Cerebellar cortex (tissue), 1 donor: ENCODE measurements at regions not wholly inside any gene's neighbourhood (a gene's known extent, or its start where the extent isn't known, plus 50 kb on each side); places are given as distances from the start of the nearest gene placed in this dataset.
"Not testable (repeated sequence)": the region's sequence is repeated elsewhere in the genome, so short reads cannot be mapped to it uniquely, and the experiment has no call there.

Source experiments
- DNase-seq: peaks from one replicate; pipeline ENCODE4 v3.0.0-alpha.2; 2015; ENCODE audit warnings: low spot score

DNA sequence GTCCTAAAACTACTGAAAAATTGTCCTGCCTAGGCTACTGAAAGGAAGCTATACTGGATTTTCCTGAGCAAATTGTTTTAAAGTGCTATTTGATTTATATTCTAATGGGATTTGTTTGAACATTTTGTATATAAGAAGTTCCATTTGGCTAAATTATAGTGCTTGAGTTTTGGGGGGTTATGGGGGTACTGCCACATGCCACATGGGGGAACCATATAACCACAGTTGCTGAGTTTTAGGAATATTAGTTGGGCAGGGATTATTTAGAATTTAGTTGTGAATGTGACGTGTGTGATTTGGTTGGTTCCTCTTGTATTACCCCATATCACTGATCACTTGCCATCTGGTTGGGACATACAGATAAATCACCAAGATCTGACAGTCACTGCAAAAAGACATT lies 224.5 kb upstream of the TAPT1 start:
- no peak for DNase-seq

DNA sequence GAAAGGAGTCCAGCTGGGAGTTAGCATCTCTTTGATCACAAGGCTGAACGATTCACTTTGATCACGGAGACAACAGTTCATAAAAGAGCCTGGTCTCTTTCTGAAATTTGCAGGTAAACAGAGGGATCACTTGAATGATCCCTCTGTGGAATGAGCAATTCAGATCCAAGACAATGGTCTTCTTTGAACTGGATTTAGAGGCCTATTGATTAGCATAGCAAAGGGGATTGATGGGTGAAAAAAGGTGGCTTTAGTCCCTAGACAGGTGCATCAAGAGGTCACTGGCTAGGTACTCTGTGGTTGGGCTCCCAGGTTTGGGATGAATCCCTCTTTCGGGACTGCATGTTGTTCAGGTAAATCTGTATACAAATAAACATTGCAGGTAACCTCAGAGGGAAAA lies 223.8 kb upstream of the TAPT1 start:
- no peak for DNase-seq

DNA sequence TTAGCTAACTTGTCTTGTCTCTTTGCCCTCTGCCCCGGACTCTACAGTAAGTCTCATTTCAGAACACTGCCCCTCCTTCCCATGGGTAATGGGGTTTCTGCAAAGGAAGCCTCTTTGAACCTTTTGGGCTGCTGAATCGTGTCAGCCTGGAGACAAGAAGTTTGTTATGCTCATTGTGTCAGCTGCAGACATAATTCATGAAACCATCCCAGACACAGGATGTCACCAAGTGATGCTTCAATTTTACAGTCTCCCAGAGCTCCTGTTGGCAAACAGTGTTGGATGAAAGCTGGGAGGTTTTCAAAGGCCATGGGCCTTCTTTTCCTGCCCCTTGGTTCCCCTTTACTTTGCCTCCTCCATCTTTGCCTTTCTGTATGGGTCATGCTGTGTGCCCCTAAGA lies 223.1 kb upstream of the TAPT1 start:
- no peak for DNase-seq

DNA sequence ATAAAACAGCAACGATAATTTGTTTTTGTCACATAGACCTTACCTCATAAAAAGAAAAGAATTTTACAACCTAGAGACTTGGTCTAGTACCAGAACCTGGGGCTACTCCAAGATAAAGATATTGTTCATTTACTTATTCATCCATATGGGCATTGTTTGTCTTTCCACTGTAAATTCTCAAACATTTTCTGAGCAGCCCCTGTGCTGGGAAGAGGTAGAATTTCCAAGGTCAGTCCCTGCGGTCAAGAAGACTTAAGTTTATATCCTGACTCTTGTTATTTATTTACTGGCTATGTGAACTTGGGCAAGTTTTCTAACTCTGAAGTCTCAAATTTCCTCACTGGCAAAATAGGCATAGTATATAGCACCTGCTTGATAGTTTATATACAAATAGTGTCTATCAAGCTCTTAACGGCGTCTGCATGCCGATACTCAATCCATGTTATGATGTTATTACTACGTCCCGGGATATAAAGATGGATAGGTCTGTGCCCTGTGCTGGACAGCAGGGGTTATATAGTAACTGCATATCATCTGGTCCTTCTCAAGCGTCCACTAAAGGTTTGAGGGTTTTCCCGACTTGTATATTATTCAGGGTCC lies 222.1 kb upstream of the TAPT1 start:
- no peak for DNase-seq

DNA sequence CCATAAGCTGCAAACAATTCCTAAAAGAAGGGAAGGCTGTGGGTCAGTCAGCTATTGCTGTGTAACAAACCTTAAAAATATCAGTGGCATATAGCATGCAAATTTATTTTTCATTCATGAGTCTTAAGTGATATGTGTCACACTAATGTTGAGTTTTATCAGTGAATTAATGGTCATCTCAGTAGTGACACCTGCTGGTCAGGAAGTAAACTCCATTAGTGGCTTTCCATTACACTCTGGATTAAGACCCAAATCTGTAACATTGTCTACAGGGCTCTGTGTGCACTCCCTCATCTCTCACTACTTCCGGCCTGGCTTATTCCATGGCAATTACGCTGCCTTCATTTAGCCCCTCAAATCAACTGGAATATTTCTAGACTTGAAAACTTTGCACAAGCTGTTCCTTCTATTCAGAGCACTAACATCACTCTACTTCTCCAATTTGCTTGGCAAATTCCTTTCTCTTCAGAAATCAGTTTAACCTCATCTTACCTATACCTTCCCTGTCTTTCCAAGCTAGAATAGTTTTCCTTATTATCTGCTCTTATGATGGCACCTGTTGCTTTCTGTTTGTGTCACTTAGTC lies 217.3 kb upstream of the TAPT1 start:
- peak; percentile 15 for DNase-seq

DNA sequence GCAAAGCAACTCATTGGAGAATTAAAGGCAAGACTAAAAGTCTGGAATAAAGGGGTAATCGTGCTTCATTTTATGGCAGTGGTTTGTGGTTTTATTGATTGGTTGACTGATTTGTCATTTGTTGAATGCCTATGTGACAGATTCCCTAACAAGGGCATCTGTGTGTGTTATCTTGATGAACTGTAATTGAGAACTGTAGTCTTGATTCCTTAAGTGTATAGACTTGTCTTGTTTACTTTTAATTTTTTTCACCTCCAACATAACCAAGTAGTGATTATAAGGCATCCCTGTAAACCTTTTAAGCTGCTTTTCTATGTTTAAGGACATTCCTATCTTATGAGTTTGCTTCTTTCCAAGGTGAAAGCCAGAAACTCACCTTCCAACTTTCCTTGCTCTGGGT lies 216.0 kb upstream of the TAPT1 start:
- no peak for DNase-seq

DNA sequence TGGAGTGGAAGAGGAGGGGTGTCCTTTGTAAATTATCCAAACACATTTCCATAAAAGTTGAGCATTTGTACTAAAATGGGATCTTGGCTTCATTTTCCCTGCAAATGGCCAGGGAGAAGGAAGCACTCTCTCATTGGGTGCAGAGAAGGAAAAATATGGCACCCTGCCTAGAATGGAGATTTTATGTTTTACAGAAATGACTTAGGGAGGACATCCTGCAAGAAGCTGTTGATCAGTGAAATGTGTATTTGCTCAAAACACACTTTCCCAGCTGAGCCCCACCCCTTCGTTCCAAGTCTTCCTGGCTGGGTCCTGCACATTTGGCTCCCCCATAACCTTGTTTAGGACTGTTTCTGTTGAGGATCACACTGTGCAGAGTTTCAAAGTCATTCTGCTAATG lies 213.5 kb upstream of the TAPT1 start:
- no peak for DNase-seq

DNA sequence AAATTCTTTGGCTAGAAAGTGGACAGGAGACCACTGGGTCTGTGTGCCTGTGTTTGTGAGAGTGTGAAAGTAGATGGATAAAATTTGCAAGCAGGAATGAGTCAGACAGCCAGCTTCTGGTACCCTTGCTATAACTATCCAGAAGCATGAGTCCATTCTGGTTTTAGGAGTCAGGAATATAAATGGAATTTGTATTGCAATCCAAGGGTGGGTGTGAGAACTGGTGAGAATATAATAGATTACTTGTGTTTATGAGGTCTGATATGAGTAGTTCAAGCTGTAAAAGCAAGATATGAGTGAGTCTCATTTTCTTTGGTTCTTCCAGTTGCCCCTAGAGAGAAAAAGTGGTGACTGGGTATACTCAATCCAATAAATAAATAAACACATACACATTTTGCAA lies 212.7 kb upstream of the TAPT1 start:
- DNase-seq, result no peak

DNA sequence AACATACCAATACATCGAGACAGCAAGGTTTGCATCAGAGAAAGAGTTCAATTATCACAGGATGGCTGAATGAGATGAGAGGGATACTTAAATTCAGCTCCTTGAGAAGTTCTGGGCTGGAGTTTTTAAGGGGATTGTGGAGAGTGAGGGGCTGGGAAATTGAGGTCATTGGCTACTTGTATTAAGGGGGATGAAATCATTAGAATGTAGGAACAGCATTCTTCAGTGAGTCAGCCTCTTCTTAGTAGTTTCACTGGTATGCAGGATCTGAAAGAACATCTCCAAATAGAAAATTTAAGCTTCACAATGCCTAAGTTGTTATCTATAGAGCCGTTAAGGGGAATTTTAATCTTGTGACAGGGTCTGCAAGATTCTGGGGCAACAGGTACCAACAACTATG lies 211.6 kb upstream of the TAPT1 start:
- DNase-seq, result no peak

DNA sequence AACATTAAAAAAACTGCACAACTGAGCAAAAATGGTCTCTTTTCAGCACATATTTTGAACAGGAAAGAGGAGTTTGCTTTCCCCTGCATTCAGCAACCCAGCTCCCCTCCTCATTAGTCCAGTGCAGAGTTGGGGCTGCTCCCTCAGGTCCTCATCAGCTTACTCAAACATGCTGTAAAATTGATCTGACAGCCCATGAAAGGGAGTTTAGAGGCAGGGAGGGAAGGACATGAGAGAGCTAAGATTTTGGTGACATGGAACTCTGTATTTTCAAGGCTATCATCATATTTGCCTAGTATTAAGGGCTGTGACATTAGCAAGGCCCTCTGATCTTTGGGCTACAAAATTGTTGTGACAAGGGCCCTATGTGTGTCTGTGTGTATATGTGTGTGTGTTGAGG lies 205.6 kb upstream of the TAPT1 start:
- DNase-seq, result no peak

DNA sequence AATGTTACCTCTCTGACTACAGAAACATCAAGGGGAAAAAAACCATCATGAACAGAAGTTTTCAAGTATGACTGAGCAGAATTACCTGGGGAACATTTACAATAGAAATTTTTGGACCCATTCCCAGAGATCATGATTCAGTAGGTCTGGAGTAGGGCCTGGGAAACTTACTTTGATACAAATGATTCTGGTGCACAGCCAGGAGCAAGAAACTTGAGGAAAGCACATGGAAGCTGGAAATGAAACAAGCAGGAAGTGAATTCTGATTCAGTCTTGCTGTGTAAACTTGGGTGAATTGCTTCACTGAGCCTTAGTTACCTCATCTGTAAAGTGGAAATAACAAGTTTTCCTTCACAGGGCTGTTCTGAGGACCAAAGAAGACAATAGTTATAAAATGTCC lies 192.5 kb upstream of the TAPT1 start:
- DNase-seq, result no peak

DNA sequence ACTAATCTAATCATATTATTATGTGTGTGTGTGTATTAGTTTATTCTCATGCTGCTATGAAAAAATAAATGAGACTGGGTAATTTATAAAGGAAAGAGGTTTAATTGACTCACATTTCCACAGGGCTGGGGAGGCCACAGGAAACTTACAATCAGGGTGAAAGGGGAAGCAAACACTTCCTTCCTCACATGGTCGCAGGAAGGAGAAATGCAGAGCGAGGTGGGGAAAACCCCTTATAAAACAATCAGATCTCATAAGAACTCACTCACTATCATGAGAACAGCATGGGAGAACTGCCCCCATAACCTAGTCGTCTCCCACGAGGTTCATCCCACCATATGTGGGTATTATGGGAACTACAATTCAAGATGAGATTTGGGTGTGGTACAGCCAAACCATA lies 190.9 kb upstream of the TAPT1 start:
- no peak for DNase-seq

DNA sequence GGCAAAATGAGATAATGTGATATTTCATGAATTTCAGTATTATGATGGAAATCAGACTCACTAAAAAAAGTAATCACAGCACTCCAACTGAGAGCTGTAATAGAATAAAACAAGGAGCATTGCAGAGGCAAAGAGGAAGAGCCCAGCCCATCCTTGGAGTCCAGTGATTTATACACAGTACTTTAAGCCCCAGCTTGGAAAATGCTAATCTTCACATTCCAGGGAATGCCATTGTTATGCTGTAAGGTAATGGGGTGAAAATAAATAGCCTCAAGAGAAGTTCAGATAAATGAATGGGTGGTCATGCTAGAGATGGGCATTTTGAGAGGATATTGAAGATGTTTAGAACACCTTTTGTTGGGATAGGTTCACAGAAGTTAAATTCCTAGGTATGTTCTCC lies 190.3 kb upstream of the TAPT1 start:
- no peak for DNase-seq

DNA sequence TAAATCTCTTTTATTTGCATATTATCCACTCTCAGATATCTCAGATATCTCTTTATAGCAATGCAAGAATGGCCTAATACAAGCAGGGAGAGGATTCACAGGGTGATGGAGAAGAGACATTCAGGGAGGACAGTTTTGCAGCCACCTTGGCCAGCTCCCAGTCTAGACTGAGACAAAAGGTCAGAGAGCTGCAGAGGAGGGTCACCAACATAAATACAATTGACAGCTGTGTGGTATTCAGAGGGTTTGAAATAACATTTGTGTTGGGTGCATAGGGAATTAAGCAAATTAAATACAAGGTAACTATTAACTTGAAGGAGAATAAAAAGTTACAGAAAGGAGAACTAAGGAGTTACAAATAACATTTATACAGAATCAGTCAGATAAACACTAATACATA lies 189.5 kb upstream of the TAPT1 start:
- DNase-seq, result no peak

DNA sequence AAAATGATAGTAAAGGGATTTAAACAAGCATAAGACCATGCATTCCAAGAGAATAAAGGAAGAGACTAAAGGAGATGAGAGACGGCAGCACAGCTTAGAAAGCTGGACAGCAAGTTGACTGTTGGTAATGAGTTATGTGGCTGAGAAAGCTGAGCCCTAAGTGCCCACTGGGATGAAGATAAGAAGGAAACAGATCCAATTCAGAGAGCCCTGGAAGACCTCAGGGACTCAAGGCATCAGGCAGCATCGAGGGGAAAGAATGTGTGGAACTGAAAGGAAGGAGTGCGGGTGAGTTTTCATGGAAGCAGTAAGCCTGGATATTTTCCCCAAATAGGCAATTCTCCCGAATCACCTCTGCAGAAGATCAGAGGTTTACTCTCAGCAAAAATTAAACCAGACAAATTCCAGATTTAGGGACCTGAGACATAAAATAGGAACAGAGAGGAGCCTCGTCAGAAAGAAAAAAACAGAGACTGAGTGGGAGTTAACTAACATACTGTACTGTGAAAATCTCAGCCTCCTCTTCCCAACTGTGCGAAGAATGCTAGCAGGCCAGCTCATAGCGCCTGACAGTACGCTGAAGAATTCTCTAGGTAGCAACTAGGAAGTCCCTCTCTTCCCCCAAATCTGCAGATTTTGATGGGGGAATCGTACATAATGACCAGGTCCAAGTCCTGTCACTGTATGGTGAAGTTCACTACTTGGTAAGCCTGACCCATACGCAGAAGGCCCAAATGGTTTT lies 187.7 kb upstream of the TAPT1 start:
- DNase-seq, result no peak

DNA sequence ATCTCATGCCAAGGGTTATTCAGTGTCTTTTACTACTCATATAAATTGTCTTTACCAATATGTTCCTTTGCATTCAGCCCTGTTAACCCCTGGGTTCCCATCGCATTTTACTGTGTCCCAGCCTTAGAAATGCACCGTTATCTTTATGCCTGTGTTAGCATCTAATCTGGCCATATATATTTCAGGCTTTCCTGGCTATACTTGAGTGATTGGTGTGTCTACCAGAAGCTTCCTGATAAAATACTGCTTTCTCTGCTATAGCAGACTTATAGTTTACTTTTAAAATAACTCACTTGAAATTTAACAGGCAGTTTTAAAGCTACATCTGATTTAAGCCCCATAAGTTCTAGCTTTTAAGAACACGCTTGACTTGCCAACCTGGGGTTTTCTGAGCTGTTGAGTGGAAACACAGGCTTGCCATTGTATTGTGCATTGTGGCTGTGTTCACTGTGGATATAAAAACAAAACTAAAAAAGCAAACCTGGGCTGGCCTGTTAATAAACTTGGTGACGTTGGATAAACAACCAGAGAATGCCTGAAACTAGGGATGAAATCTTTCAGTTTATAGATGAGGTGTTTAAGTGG lies 185.3 kb upstream of the TAPT1 start:
- DNase-seq, result no peak

DNA sequence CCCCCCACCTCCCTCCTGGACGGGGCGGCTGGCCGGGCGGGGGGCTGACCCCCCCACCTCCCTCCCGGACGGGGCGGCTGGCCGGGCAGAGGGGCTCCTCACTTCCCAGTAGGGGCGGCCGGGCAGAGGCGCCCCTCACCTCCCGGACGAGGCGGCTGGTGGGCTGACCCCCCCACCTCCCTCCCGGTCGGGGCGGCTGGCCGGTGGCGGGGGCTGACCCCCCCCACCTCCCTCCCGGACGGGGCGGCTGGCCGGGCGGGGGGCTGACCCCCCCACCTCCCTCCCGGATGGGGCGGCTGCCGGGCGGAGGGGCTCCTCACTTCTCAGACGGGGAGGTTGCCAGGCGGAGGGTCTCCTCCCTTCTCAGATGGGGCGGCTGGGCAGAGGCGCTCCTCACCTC lies 166.9 kb upstream of the TAPT1 start:
- DNase-seq, result not testable (repeated sequence)

DNA sequence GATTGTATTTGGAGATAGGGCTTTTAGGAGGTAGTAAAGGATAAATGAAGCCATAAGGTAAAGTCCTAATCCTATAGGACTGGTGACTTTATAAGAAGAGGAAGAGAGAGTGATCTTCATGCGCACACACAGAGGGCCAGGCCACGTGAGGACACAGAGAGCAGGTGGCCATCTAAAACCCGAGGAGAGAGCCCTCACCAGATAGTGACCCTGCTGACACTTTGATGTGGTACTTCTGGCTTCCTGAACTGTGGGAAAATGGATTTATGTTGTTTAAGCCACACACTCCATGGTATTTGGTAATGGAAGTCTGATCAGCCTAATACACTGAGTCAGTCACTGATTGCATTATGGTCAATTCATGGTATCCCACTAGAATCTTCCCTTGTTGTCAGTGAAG lies 164.9 kb upstream of the TAPT1 start:
- no peak for DNase-seq

DNA sequence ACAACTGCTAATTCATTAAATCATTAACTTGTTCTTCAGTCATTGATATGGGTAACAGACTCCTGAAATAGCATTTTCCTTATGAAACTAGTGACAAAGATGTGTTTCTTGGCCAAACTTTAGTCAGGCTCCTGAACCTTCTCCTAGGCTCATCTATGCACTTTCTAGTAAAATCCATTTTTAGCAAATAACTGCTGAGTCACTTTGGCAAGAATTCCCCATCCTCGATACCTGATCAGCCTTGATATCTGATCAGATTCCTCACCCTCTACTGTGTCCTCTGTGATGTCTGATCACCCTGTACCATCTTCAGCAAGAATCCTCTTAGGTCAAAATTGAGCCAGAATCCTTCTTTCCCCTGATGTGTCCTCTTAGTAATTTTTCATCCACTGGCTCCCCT lies 161.2 kb upstream of the TAPT1 start:
- no peak for DNase-seq

DNA sequence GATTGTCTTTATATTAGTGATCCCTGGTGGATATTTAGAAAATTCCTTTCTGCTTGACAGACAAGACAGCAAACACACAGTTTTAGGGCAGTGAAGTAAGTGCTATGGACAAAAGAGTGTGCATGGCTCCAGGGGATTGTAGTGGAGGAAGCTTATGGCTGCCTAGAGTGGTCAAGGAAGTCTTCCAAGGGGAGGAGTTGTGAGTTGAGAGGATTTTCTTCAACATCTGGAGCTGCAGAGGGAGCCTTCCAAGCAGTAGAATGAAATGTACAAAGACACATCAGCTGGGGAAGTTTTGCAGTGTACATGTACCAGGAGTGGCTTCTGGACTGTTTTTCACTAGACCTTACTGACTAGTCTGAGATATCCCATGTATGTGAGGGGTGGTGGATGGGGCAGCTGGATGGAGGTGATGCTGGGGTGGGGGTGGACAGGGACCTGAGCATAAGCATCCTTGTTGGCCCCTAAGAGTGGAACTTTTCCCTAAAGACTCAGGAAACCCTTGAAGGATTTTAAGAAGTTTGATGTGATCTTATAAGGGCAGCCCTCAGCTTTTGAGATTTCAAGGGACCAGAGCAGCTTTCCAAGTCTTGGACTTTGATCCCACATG lies 160.5 kb upstream of the TAPT1 start:
- DNase-seq, result no peak

DNA sequence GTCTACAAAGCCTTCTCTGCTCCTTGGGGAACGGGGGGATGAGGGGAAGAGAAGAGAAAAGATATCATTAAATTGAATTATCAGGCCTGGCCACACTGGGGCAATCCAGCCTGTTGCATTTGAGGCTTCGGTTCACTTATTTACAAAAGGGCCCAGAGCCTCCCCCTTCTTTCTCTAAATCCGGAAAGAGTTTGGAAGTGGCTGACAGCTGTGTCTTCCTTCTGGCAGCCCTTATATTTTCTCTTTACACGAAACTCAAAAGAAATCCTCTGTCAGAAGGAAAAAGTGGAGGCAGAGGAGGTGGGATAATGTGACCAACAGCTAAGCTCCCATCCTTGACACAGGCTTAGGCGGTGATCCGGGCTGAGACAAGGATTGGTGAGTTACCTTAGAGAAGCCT lies 158.3 kb upstream of the TAPT1 start:
- no peak for DNase-seq

DNA sequence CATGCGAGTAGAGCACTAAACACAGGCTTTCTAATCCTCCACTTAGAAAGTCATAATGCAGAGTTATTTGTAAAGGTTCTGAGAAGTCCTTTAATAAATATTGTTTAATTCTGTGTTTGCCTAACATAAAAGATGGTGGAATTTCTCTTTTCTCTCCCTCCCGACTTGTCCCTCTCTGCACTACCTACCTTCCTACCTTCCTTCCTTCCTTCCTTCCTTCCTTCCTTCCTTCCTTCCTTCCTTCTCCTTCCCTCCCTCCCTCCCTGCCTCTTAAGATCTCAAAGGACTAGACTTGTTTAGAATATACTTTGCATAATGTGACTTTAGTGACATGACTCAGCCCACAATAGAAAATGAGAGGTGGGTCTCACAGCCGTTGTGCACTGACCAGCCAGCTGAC lies 156.3 kb upstream of the TAPT1 start:
- DNase-seq, result no peak

DNA sequence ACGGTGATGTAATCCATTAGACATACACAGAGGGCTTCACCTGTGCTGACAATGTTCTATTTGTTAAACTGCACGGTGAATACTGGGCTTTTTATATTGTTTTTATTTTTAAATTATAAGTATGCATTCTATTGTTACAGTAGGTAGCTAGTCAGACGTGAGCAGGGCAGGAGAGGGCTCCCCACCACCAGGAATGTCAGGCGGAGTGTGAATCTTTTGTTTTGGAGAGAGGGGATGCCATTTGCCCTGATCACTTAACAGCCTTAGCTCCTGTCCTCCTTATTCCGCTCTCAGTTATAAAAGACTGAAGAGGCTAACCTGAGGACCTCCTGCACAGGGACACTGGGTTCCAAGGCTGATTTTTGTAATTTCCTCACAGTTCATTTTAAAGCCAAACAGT lies 151.6 kb upstream of the TAPT1 start:
- no peak for DNase-seq
